ENCODE measurements at regions not wholly inside any gene's neighbourhood (a gene's known extent, or its start where the extent isn't known, plus 50 kb on each side); places are given as distances from the start of the nearest gene placed in this dataset.

GRCh38 chr16:85274924-85275323, 162.7 kb upstream of the CIBAR2 start:
- Histone ChIP-seq H3K27me3 (no peaks in the 10 kb centered on the region), H3K9me3 (no peaks in the 10 kb centered on the region), H3K36me3 (no peaks in the 10 kb centered on the region), H3K4me3 (no peak overlapping the region), H3K4me1 (no peaks in the 10 kb centered on the region), H3K27ac (no peak overlapping the region)
- WGBS, 2 donors (ENCODE audit: low coverage in 1 of 2), result 76% methylated on average over 8 of the region's 8 CpGs; no CpG with 5 or more reads in 1 of the 2 donors
- intact Hi-C loops (cut with DNase I; ENCODE audit: low total_unique reads) (loop anchor here (10.0 kb wide), 1 partner anchor 440 kb away; no protein-coding TSS in a partner anchor), in situ Hi-C loops (cut with MboI; ENCODE audit: low pct_ligation_motif_present in 1 of 4, low pct_unique_long_range_greater_than_20kb in 1 of 4, low sequenced_read_pairs in 3 of 4) (loop anchor here in 2 of 4 donors (25.0 kb wide), 2 partner anchors 437 to 737 kb away; no protein-coding TSS in a partner anchor)
- TF ChIP-seq POLR2A (IDR thresholded peaks at IDR 0.05), result no peak
- no peak for TF ChIP-seq EP300 (IDR thresholded peaks at IDR 0.05; ENCODE audit: low read depth)
- DNase-seq, result no peak

GRCh38 chr16:85275533-85276249, 163.4 kb upstream of the CIBAR2 start:
- Histone ChIP-seq H3K4me3 (no peak overlapping the region), H3K9me3 (no peaks in the 10 kb centered on the region), H3K27ac (no peak overlapping the region), H3K4me1 (no peaks in the 10 kb centered on the region), H3K27me3 (no peaks in the 10 kb centered on the region), H3K36me3 (no peaks in the 10 kb centered on the region)
- intact Hi-C loops (cut with DNase I; ENCODE audit: low total_unique reads), result loop anchor here (10.0 kb wide), 1 partner anchor 439 kb away; no protein-coding TSS in a partner anchor
- DNase-seq, result peak; percentile 75
- in situ Hi-C loops (cut with MboI; ENCODE audit: low pct_ligation_motif_present in 1 of 4, low pct_unique_long_range_greater_than_20kb in 1 of 4, low sequenced_read_pairs in 3 of 4), result loop anchor here in 1 of 4 donors (25.0 kb wide), 1 partner anchor 437 kb away; no protein-coding TSS in a partner anchor
- TF ChIP-seq POLR2AphosphoS5 (IDR thresholded peaks at IDR 0.05) (no peak), EP300 (IDR thresholded peaks at IDR 0.05; ENCODE audit: low read depth) (no peak), CTCF (IDR thresholded peaks at IDR 0.05) (peak; percentile 79 to 90 (median 88))
- WGBS, 2 donors (ENCODE audit: low coverage in 1 of 2), result 31% methylated on average over 16 of the region's 16 CpGs; no CpG with 5 or more reads in 1 of the 2 donors

GRCh38 chr16:85276258-85276657, 164.0 kb upstream of the CIBAR2 start:
- Histone ChIP-seq H3K27ac (no peak overlapping the region), H3K27me3 (no peaks in the 10 kb centered on the region), H3K9me3 (no peaks in the 10 kb centered on the region), H3K36me3 (no peaks in the 10 kb centered on the region), H3K4me3 (no peak overlapping the region), H3K4me1 (no peaks in the 10 kb centered on the region)
- no peak for DNase-seq
- 88% methylated on average over 5 to 12 of the region's 12 CpGs for WGBS, 2 donors (ENCODE audit: low coverage in 1 of 2)
- in situ Hi-C loops (cut with MboI; ENCODE audit: low pct_ligation_motif_present in 1 of 4, low pct_unique_long_range_greater_than_20kb in 1 of 4, low sequenced_read_pairs in 3 of 4) (loop anchor here in 1 of 4 donors (25.0 kb wide), 1 partner anchor 436 kb away; no protein-coding TSS in a partner anchor), intact Hi-C loops (cut with DNase I; ENCODE audit: low total_unique reads) (loop anchor here (10.0 kb wide), 1 partner anchor 439 kb away; no protein-coding TSS in a partner anchor)
- TF ChIP-seq CTCF (IDR thresholded peaks at IDR 0.05), result no peak
- TF ChIP-seq POLR2AphosphoS5 (IDR thresholded peaks at IDR 0.05), result no peak
- no peak for TF ChIP-seq POLR2A (IDR thresholded peaks at IDR 0.05)
- no peak for TF ChIP-seq EP300 (IDR thresholded peaks at IDR 0.05; ENCODE audit: low read depth)

DNA sequence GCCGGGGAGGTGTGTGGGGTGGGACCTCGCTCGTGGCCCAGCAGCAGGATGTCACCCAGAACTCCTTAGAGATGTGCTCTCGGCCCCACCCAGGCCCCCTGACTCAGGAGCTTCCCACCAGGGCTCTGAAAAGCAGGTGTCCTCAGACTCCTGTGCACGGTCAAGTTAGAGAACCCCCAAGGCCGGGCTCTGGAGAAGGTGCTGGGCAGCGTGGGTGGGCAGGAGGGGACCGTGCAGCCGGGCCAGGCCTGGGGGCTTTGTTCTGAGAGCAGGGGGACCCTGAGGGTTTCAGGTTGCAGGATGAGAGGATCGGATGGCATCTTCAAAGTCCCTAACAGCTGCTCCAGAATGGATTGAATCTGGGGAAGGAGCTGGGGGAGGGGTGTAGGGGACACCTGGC, 164.4 kb upstream of the CIBAR2 start:
- DNase-seq, result no peak
- H3K4me3 ChIP-seq, result no peak overlapping the region
- WGBS, 2 donors (ENCODE audit: low coverage in 1 of 2), result 89 to 100% methylated on average over 1 to 10 of the region's 10 CpGs
- H3K9me3 ChIP-seq, result no peaks in the 10 kb centered on the region
- H3K4me1 ChIP-seq, result no peaks in the 10 kb centered on the region
- intact Hi-C loops (cut with DNase I; ENCODE audit: low total_unique reads), result loop anchor here (10.0 kb wide), 1 partner anchor 438 kb away; no protein-coding TSS in a partner anchor
- TF ChIP-seq CTCF (IDR thresholded peaks at IDR 0.05) (no peak), POLR2AphosphoS5 (IDR thresholded peaks at IDR 0.05) (no peak), POLR2A (IDR thresholded peaks at IDR 0.05) (no peak), EP300 (IDR thresholded peaks at IDR 0.05; ENCODE audit: low read depth) (no peak)
- H3K27me3 ChIP-seq, result no peaks in the 10 kb centered on the region
- no peak overlapping the region for H3K27ac ChIP-seq
- in situ Hi-C loops (cut with MboI; ENCODE audit: low pct_ligation_motif_present in 1 of 4, low pct_unique_long_range_greater_than_20kb in 1 of 4, low sequenced_read_pairs in 3 of 4), result loop anchor here in 1 of 4 donors (25.0 kb wide), 1 partner anchor 436 kb away; no protein-coding TSS in a partner anchor
- no peaks in the 10 kb centered on the region for H3K36me3 ChIP-seq
